Fibroblast of lung (primary cell): ENCODE measurements at regions not wholly inside any gene's neighbourhood (a gene's known extent, or its start where the extent isn't known, plus 50 kb on each side); places are given as distances from the start of the nearest gene placed in this dataset.

Experiments
- DNase-seq, 2 donors: peaks; one replicate each; pipeline versions ENCODE4 v3.0.0 to v3.0.0-alpha.2; 2010; ENCODE audit warnings: low read depth in 2 of 2
- H2AFZ ChIP-seq: 2 replicates; pipeline ENCODE4 v1.5.1; 2012; ENCODE audit warnings: low read length, control low read depth, inconsistent platforms
- H3K27ac ChIP-seq: 2 replicates; pipeline ENCODE4 v1.5.1; 2011; ENCODE audit warnings: low read length, control low read depth; ENCODE audit not compliant: insufficient read depth
- H3K27me3 ChIP-seq: 2 replicates; pipeline ENCODE4 v1.5.1; 2011; ENCODE audit warnings: mild to moderate bottlenecking, low read length; ENCODE audit not compliant: control insufficient read depth, insufficient read depth
- H3K36me3 ChIP-seq: 2 replicates; pipeline ENCODE4 v1.5.1; 2011; ENCODE audit warnings: low read length; ENCODE audit not compliant: control insufficient read depth, insufficient read depth
- H3K4me1 ChIP-seq: 2 replicates; pipeline ENCODE4 v1.5.1; 2011; ENCODE audit warnings: low read length; ENCODE audit not compliant: control insufficient read depth, insufficient read depth; ENCODE audit errors: extremely low read depth
- H3K4me2 ChIP-seq: 2 replicates; pipeline ENCODE4 v1.5.1; 2011; ENCODE audit warnings: low read length, control low read depth; ENCODE audit not compliant: insufficient read depth; ENCODE audit errors: extremely low read depth
- H3K4me3 ChIP-seq, 4 experiments: fragments of 200-600 bp in 1 of 4; sonication (generic) in 1 of 4; replicated peaks in 1 of 4; 2 replicates each; pipeline ENCODE4 v1.5.1; 2011 to 2016; ENCODE audit warnings: low read length in 4 of 4, low read depth in 3 of 4, mild to moderate bottlenecking in 3 of 4, control low read depth in 2 of 4, inconsistent platforms in 1 of 4, mixed read lengths in 1 of 4; ENCODE audit not compliant: insufficient read depth in 1 of 4; ENCODE audit errors: control extremely low read depth in 1 of 4
- H3K79me2 ChIP-seq: 2 replicates; pipeline ENCODE4 v1.5.1; 2012; ENCODE audit warnings: mild to moderate bottlenecking, low read length, inconsistent platforms; ENCODE audit not compliant: control insufficient read depth, insufficient read depth
- H3K9ac ChIP-seq: 2 replicates; pipeline ENCODE4 v1.5.1; 2011; ENCODE audit warnings: mild to moderate bottlenecking, low read length, control low read depth; ENCODE audit not compliant: insufficient read depth
- H3K9me3 ChIP-seq: 2 replicates; pipeline ENCODE4 v1.5.1; 2012; ENCODE audit warnings: low read depth, low read length; ENCODE audit not compliant: control insufficient read depth, insufficient read depth
- H4K20me1 ChIP-seq: 2 replicates; pipeline ENCODE4 v1.5.1; 2011; ENCODE audit warnings: low read length; ENCODE audit not compliant: control insufficient read depth, insufficient read depth; ENCODE audit errors: extremely low read depth
- EZH2 ChIP-seq: IDR thresholded peaks from 2 replicates; pipeline ENCODE4 v1.5.1; 2012; ENCODE audit warnings: low read length, control low read depth, mild to moderate bottlenecking; ENCODE audit errors: missing control alignments
- TF ChIP-seq, protein P1 (sequence below), 2 donors: IDR thresholded peaks in 1 of 2; conservative IDR thresholded peaks in 1 of 2; 1 replicate in 1 of 2; 2 replicates in 1 of 2; pipeline ENCODE4 v1.5.1; 2011 to 2012; ENCODE audit warnings: low read length in 2 of 2, control low read depth in 1 of 2, inconsistent platforms in 1 of 2, low read depth in 1 of 2, mild to moderate bottlenecking in 1 of 2

- Histone ChIP-seq H3K27me3 (no peaks in the 10 kb centered on the region), H3K79me2 (no peaks in the 10 kb centered on the region), H3K4me1 (no peaks in the 10 kb centered on the region), H2AFZ (no peak overlapping the region), H3K36me3 (no peaks in the 10 kb centered on the region), H4K20me1 (no peaks in the 10 kb centered on the region), H3K9me3 (no peaks in the 10 kb centered on the region), H3K9ac (no peak overlapping the region), H3K4me3 (no peak overlapping the region), H3K4me2 (no peak overlapping the region), H3K27ac (no peak overlapping the region)
- DNase-seq = no peak
- TF ChIP-seq, protein P1, sequence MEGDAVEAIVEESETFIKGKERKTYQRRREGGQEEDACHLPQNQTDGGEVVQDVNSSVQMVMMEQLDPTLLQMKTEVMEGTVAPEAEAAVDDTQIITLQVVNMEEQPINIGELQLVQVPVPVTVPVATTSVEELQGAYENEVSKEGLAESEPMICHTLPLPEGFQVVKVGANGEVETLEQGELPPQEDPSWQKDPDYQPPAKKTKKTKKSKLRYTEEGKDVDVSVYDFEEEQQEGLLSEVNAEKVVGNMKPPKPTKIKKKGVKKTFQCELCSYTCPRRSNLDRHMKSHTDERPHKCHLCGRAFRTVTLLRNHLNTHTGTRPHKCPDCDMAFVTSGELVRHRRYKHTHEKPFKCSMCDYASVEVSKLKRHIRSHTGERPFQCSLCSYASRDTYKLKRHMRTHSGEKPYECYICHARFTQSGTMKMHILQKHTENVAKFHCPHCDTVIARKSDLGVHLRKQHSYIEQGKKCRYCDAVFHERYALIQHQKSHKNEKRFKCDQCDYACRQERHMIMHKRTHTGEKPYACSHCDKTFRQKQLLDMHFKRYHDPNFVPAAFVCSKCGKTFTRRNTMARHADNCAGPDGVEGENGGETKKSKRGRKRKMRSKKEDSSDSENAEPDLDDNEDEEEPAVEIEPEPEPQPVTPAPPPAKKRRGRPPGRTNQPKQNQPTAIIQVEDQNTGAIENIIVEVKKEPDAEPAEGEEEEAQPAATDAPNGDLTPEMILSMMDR (conservative IDR thresholded peaks at IDR 0.05 in 1 of 2, IDR thresholded peaks at IDR 0.05 in 1 of 2; ENCODE audit: low read depth in 1 of 2, low read length in 2 of 2) = no peak
- no peak for TF ChIP-seq EZH2
These were observed 152.1 kb upstream of the CELF4 start for GRCh38 chr18:37717656-37718055.

GRCh38 chr18:37717098-37717497, 151.5 kb upstream of the CELF4 start:
- H3K27me3 ChIP-seq = no peaks in the 10 kb centered on the region
- no peaks in the 10 kb centered on the region for H3K4me1 ChIP-seq
- no peak overlapping the region for H3K4me2 ChIP-seq
- DNase-seq = no peak
- no peak overlapping the region for H3K4me3 ChIP-seq
- H2AFZ ChIP-seq = no peak overlapping the region
- H3K9ac ChIP-seq = no peak overlapping the region
- no peaks in the 10 kb centered on the region for H4K20me1 ChIP-seq
- H3K9me3 ChIP-seq = no peaks in the 10 kb centered on the region
- no peak overlapping the region for H3K27ac ChIP-seq
- no peaks in the 10 kb centered on the region for H3K36me3 ChIP-seq
- H3K79me2 ChIP-seq = no peaks in the 10 kb centered on the region
- no peak for TF ChIP-seq EZH2
- TF ChIP-seq, protein P1 (conservative IDR thresholded peaks at IDR 0.05 in 1 of 2, IDR thresholded peaks at IDR 0.05 in 1 of 2; ENCODE audit: low read depth in 1 of 2, low read length in 2 of 2) = no peak

- DNase-seq = no peak
- Histone ChIP-seq H4K20me1 (no peaks in the 10 kb centered on the region), H3K4me3 (no peak overlapping the region), H3K4me2 (no peak overlapping the region), H3K4me1 (no peaks in the 10 kb centered on the region), H3K9ac (no peak overlapping the region), H3K9me3 (no peaks in the 10 kb centered on the region), H3K36me3 (no peaks in the 10 kb centered on the region), H3K27ac (no peak overlapping the region), H3K27me3 (no peaks in the 10 kb centered on the region), H3K79me2 (no peaks in the 10 kb centered on the region), H2AFZ (no peak overlapping the region)
- TF ChIP-seq, protein P1 (conservative IDR thresholded peaks at IDR 0.05 in 1 of 2, IDR thresholded peaks at IDR 0.05 in 1 of 2; ENCODE audit: low read depth in 1 of 2, low read length in 2 of 2) = no peak
- no peak for TF ChIP-seq EZH2
These were observed 150.6 kb upstream of the CELF4 start for GRCh38 chr18:37716106-37716735.
